GM12878 (cell line): ENCODE measurements at regions not wholly inside any gene's neighbourhood (a gene's known extent, or its start where the extent isn't known, plus 50 kb on each side); places are given as distances from the start of the nearest gene placed in this dataset.

Source experiments
- ATAC-seq: fragments of 200-7000 bp; cut with Tn5 transposase; 3 replicates; pipeline ENCODE4 v1.9.1; 2020; ENCODE audit warnings: mild to moderate bottlenecking, moderate library complexity
- BruUV-seq: library from RNA; stranded (reverse); fragments of 400-500 nt; replicated peaks from 2 replicates; lab custom pipeline; 2021; lab: Mats Ljungman, UMichigan
- CTCF ChIA-PET: fragments of 300-600 bp; sonication (Branson Sonifier 250); formaldehyde crosslinking; extraction: SDS; loops from one replicate; lab custom pipeline; 2021; ENCODE audit warnings: inconsistent platforms; lab: Yijun Ruan, JAX
- POLR2A ChIA-PET: fragments of 350-600 bp; formaldehyde crosslinking; extraction: SDS; loops from one replicate; lab custom pipeline; 2021; ENCODE audit warnings: inconsistent platforms; lab: Charles Lee
- RAD21 ChIA-PET: fragments of 300-600 bp; sonication (Branson Sonifier 250); formaldehyde crosslinking; loops from one replicate; lab custom pipeline; 2023; ENCODE audit warnings: antibody characterized with exemption; ENCODE audit not compliant: unreplicated experiment; lab: Charles Lee
- SMC1A ChIA-PET: fragments of 300-600 bp; sonication (Branson Sonifier 250); formaldehyde crosslinking; loops from one replicate; lab custom pipeline; 2023; ENCODE audit not compliant: unreplicated experiment, uncharacterized antibody; lab: Charles Lee
- DNase-seq: peaks from one replicate; pipeline ENCODE4 v3.0.0-alpha.2; 2011; ENCODE audit warnings: low read depth, low spot score
- FAIRE-seq: peaks from 3 replicates; lab custom pipeline; 2011; peaks lifted over from hg19 to GRCh38; lab: Jason Lieb, UNC
- H2AFZ ChIP-seq: 2 replicates; pipeline ENCODE4 v1.6.0; 2011; ENCODE audit warnings: low read depth, low read length, control low read depth; ENCODE audit not compliant: control insufficient read depth
- H3K27ac ChIP-seq: 2 replicates; pipeline ENCODE4 v1.5.1; 2011; ENCODE audit warnings: control low read depth; ENCODE audit not compliant: control insufficient read depth, insufficient read depth
- H3K27me3 ChIP-seq, 2 experiments: replicated peaks in 1 of 2; 2 replicates each; pipeline versions ENCODE4 v1.6.0 to v1.6.1; 2011; ENCODE audit warnings: low read length in 1 of 2; ENCODE audit not compliant: control insufficient read depth in 2 of 2, insufficient read depth in 2 of 2
- H3K36me3 ChIP-seq, 2 experiments: 2 replicates each; pipeline ENCODE4 v1.5.1; 2011; ENCODE audit warnings: low read length in 1 of 2; ENCODE audit not compliant: control insufficient read depth in 2 of 2, insufficient read depth in 2 of 2
- H3K4me1 ChIP-seq: 2 replicates; pipeline ENCODE4 v1.6.1; 2011; ENCODE audit warnings: mild to moderate bottlenecking, low read length, moderate library complexity, mixed read lengths; ENCODE audit not compliant: control insufficient read depth, insufficient read depth
- H3K4me2 ChIP-seq: 2 replicates; pipeline ENCODE4 v1.6.0; 2011; ENCODE audit warnings: control low read depth; ENCODE audit not compliant: control insufficient read depth, insufficient read depth
- H3K4me3 ChIP-seq: fragments of 200-600 bp; sonication (generic); 2 replicates; pipeline ENCODE4 v1.5.1; 2016
- H3K79me2 ChIP-seq: 2 replicates; pipeline ENCODE4 v1.6.0; 2011; ENCODE audit warnings: low read length; ENCODE audit not compliant: control insufficient read depth, insufficient read depth
- H3K9ac ChIP-seq: 2 replicates; pipeline ENCODE4 v1.8.0; 2011; ENCODE audit warnings: low read length, control low read depth, mixed read lengths; ENCODE audit not compliant: control insufficient read depth, insufficient read depth
- H3K9me3 ChIP-seq: replicated peaks from 3 replicates; pipeline ENCODE4 v1.5.1; 2011; ENCODE audit warnings: mild to moderate bottlenecking, low read length; ENCODE audit not compliant: control insufficient read depth, insufficient read depth
- H4K20me1 ChIP-seq: 2 replicates; pipeline ENCODE4 v1.6.0; 2011; ENCODE audit not compliant: control insufficient read depth, insufficient read depth
- CEBPB ChIP-seq, 2 experiments: fragments of 150-350 bp in 1 of 2; IDR thresholded peaks; 2 replicates each; pipeline ENCODE4 v1.6.1; 2012 to 2014; ENCODE audit warnings: low read depth in 2 of 2, low read length in 2 of 2, borderline replicate concordance in 1 of 2, inconsistent platforms in 1 of 2
- CREM ChIP-seq: IDR thresholded peaks from 2 replicates; pipeline ENCODE4 v1.6.1; 2014; ENCODE audit warnings: antibody characterized with exemption, low read depth
- GABPA ChIP-seq: IDR thresholded peaks from 2 replicates; pipeline ENCODE4 v1.6.1; 2014; ENCODE audit warnings: antibody characterized with exemption, low read depth, mild to moderate bottlenecking, inconsistent platforms
- HCFC1 ChIP-seq: fragments of 150-350 bp; IDR thresholded peaks from 2 replicates; pipeline ENCODE4 v1.6.1; 2014; ENCODE audit warnings: low read length
- JUNB ChIP-seq: IDR thresholded peaks from 2 replicates; pipeline ENCODE4 v1.6.1; 2016; ENCODE audit warnings: antibody characterized with exemption, mild to moderate bottlenecking
- KDM1A ChIP-seq: fragments of 200-600 bp; sonication (generic); IDR thresholded peaks from 2 replicates; pipeline ENCODE4 v1.6.1; 2016; ENCODE audit warnings: borderline replicate concordance
- MTA3 ChIP-seq: IDR thresholded peaks from 2 replicates; pipeline ENCODE4 v1.6.1; 2012; ENCODE audit warnings: low read length, inconsistent platforms, borderline replicate concordance
- NR2C1 ChIP-seq: fragments of 450-650 bp; IDR thresholded peaks from 2 replicates; pipeline ENCODE4 v1.6.1; 2017; ENCODE audit warnings: antibody characterized with exemption, mild to moderate bottlenecking, moderate library complexity
- NR2C2 ChIP-seq: IDR thresholded peaks from 2 replicates; pipeline ENCODE4 v1.6.1; 2011; ENCODE audit warnings: borderline replicate concordance, low read depth; ENCODE audit not compliant: control insufficient read depth, insufficient read length
- POLR2AphosphoS2 ChIP-seq: IDR thresholded peaks from 2 replicates; pipeline ENCODE4 v1.6.1; 2011; ENCODE audit warnings: low read depth, mild to moderate bottlenecking, low read length, improper control_type of control experiment, moderate library complexity
- RAD21 ChIP-seq: IDR thresholded peaks from 2 replicates; pipeline ENCODE4 v1.6.1; 2011; ENCODE audit warnings: mild to moderate bottlenecking, low read depth, low read length, moderate library complexity; ENCODE audit not compliant: insufficient read depth
- RAD51 ChIP-seq: fragments of 450-650 bp; IDR thresholded peaks from 2 replicates; pipeline ENCODE4 v1.6.1; 2016; ENCODE audit warnings: moderate library complexity, mild to moderate bottlenecking, inconsistent platforms
- RCOR1 ChIP-seq: conservative IDR thresholded peaks from 2 replicates; pipeline ENCODE4 v1.6.1; 2012; ENCODE audit warnings: low read depth, low read length, improper control_type of control experiment
- RUNX3 ChIP-seq: IDR thresholded peaks from 2 replicates; pipeline ENCODE4 v1.6.1; 2012; ENCODE audit warnings: low read length, inconsistent platforms
- SIX5 ChIP-seq: IDR thresholded peaks from 2 replicates; pipeline ENCODE4 v1.6.1; 2011; ENCODE audit warnings: mild to moderate bottlenecking, low read depth, low read length, moderate library complexity; ENCODE audit not compliant: severe bottlenecking
- TARDBP ChIP-seq: IDR thresholded peaks from 2 replicates; pipeline ENCODE4 v1.6.1; 2016; ENCODE audit warnings: borderline replicate concordance
- ZBTB11 ChIP-seq: fragments of 450-650 bp; formaldehyde crosslinking; IDR thresholded peaks from 2 replicates; pipeline ENCODE4 v1.5.0; 2022; ENCODE audit warnings: mild to moderate bottlenecking, missing genetic modification characterization
- WGBS: methylation state at CpG from one replicate; pipeline ENCODE4 v1.1.6; 2016; ENCODE audit warnings: low lambda C conversion rate; ENCODE audit not compliant: insufficient replicate concordance, insufficient coverage; ENCODE audit errors: missing lambda C conversion rate; 5-methylcytosine and 5-hydroxymethylcytosine counted together
- in situ Hi-C: fragments of 300-500 bp; cut with MboI; formaldehyde crosslinking; loops from 9 replicates; pipeline ENCODE4 v1.14.3; 2018; ENCODE audit warnings: mixed read lengths
- intact Hi-C: fragments of 100-400 bp; cut with micrococcal nuclease; formaldehyde crosslinking; loops from one replicate; pipeline ENCODE4 v1.14.2; 2022; ENCODE audit not compliant: unreplicated experiment
- TF ChIP-seq, protein P1 (sequence below): IDR thresholded peaks from 2 replicates; pipeline ENCODE4 v1.6.1; 2012; ENCODE audit warnings: low read length, inconsistent platforms

DNA sequence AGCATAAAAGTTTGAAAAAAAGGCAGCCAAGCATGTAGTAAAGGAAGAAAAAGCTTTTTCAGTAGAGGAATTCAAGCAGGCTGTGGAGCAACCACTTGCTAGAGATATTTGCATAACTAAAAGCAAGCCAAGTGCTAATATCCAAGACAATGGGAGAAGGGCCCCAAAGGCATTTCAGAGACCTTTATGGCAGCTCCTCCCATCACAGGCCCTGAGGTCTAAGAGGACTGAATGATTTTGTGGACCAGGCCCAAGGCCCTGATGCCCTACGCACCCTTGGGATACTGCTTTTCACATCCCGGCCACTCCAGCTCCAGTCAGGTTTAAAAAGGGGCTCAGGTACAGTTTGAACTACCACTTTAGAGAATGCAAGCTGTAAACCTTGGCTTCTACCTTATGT lies 261.7 kb upstream of the SEMA3C start:
- 17% methylated on average over 2 of the region's 2 CpGs for WGBS
- FAIRE-seq: no peak
- SMC1A ChIA-PET: no interaction called here

GRCh38 chr7:81175275-81175940 lies 256.6 kb upstream of the SEMA3C start:
- H3K79me2 ChIP-seq: no peaks in the 10 kb centered on the region
- H3K4me2 ChIP-seq: no peak overlapping the region
- intact Hi-C loops: no loop called here
- no peak for FAIRE-seq
- RAD21 ChIA-PET: no interaction called here
- WGBS: 1% methylated on average over 6 of the region's 6 CpGs
- DNase-seq: no peak
- H3K27me3 ChIP-seq: no peaks in the 10 kb centered on the region
- H3K36me3 ChIP-seq: no peaks in the 10 kb centered on the region
- H3K9ac ChIP-seq: no peak overlapping the region
- no peak overlapping the region for H3K4me3 ChIP-seq
- CTCF ChIA-PET: interaction anchor here (1.4 kb wide), 1 partner anchor 16 kb away, joined by 3 read pairs; no protein-coding TSS in a partner anchor
- H3K4me1 ChIP-seq: no peaks in the 10 kb centered on the region
- SMC1A ChIA-PET: no interaction called here
- POLR2A ChIA-PET: no interaction called here
- no TSS peak for BruUV-seq
- H2AFZ ChIP-seq: no peak overlapping the region
- ATAC-seq: no peak
- no peak overlapping the region for H3K27ac ChIP-seq
- in situ Hi-C loops: no loop called here
- no peaks in the 10 kb centered on the region for H4K20me1 ChIP-seq
- H3K9me3 ChIP-seq: no peaks in the 10 kb centered on the region
- TF ChIP-seq, protein P1, sequence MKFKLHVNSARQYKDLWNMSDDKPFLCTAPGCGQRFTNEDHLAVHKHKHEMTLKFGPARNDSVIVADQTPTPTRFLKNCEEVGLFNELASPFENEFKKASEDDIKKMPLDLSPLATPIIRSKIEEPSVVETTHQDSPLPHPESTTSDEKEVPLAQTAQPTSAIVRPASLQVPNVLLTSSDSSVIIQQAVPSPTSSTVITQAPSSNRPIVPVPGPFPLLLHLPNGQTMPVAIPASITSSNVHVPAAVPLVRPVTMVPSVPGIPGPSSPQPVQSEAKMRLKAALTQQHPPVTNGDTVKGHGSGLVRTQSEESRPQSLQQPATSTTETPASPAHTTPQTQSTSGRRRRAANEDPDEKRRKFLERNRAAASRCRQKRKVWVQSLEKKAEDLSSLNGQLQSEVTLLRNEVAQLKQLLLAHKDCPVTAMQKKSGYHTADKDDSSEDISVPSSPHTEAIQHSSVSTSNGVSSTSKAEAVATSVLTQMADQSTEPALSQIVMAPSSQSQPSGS: no peak
- TF ChIP-seq ZBTB11 (CRISPR knock-in tag): no peak
- TF ChIP-seq KDM1A: no peak
- no peak for TF ChIP-seq MTA3
- no peak for TF ChIP-seq SIX5
- no peak for TF ChIP-seq NR2C2
- TF ChIP-seq RUNX3: no peak
- TF ChIP-seq HCFC1: no peak

More for the DNA sequence above, 261.7 kb upstream of the SEMA3C start:
- ChIA-PET RAD21 (no interaction called here), POLR2A (no interaction called here), CTCF (no interaction called here)
- Histone ChIP-seq H3K4me2 (no peak overlapping the region), H3K4me1 (no peaks in the 10 kb centered on the region), H3K36me3 (no peaks in the 10 kb centered on the region), H3K27me3 (no peaks in the 10 kb centered on the region), H4K20me1 (no peaks in the 10 kb centered on the region), H3K27ac (no peak overlapping the region), H3K9ac (no peak overlapping the region), H3K4me3 (no peak overlapping the region), H2AFZ (no peak overlapping the region), H3K9me3 (no peaks in the 10 kb centered on the region), H3K79me2 (no peaks in the 10 kb centered on the region)
- intact Hi-C loops (no loop called here), in situ Hi-C loops (no loop called here)
- DNase-seq (no peak), ATAC-seq (no peak)
- BruUV-seq: no TSS peak
- TF ChIP-seq GABPA (no peak), TARDBP (no peak), CEBPB (IDR thresholded peaks at IDR 0.05; ENCODE audit: borderline replicate concordance in 1 of 2, low read depth in 2 of 2, low read length in 2 of 2) (no peak), POLR2AphosphoS2 (no peak), JUNB (no peak), NR2C1 (no peak), RAD51 (no peak), RAD21 (no peak), CREM (no peak), RCOR1 (no peak)
